T-helper 1 cell treated with Interleukin-12 subunit alpha and Interleukin-12 subunit beta and Interleukin-4 antibody, amounts not matched to agents 30 μg/mL and 1 μg/mL, for 36 hours (primary cell): ENCODE measurements at regions not wholly inside any gene's neighbourhood (a gene's known extent, or its start where the extent isn't known, plus 50 kb on each side); places are given as distances from the start of the nearest gene placed in this dataset.

ENCODE experiments used
- H3K27ac Mint-ChIP-seq: one replicate; pipeline ENCODE4 v1.8.0; 2021; ENCODE audit warnings: mild to moderate bottlenecking, mixed read lengths
- H3K27me3 Mint-ChIP-seq: one replicate; pipeline ENCODE4 v1.8.0; 2021; ENCODE audit warnings: low read depth, mixed read lengths
- H3K36me3 Mint-ChIP-seq: one replicate; pipeline ENCODE4 v1.8.0; 2021; ENCODE audit warnings: low read depth, mixed read lengths
- H3K4me1 Mint-ChIP-seq: one replicate; pipeline ENCODE4 v1.8.0; 2021; ENCODE audit warnings: low read depth, mixed read lengths
- H3K4me3 Mint-ChIP-seq: one replicate; pipeline ENCODE4 v1.8.0; 2021; ENCODE audit warnings: mild to moderate bottlenecking, moderate library complexity, mixed read lengths
- H3K9me3 Mint-ChIP-seq: one replicate; pipeline ENCODE4 v1.8.0; 2021; ENCODE audit warnings: mixed read lengths

GRCh38 chr21:17427831-17428483, 84.9 kb upstream of the CXADR start:
- Mint-ChIP-seq H3K36me3 (no peaks in the 10 kb centered on the region), H3K27ac (no peak overlapping the region), H3K4me3 (no peak overlapping the region), H3K4me1 (no peaks in the 10 kb centered on the region), H3K27me3 (no peaks in the 10 kb centered on the region), H3K9me3 (no peaks in the 10 kb centered on the region)

GRCh38 chr21:17428484-17428869, 84.4 kb upstream of the CXADR start:
- Mint-ChIP-seq H3K36me3 (no peaks in the 10 kb centered on the region), H3K27me3 (no peaks in the 10 kb centered on the region), H3K27ac (no peak overlapping the region), H3K9me3 (no peaks in the 10 kb centered on the region), H3K4me1 (no peaks in the 10 kb centered on the region), H3K4me3 (no peak overlapping the region)

GRCh38 chr21:17428980-17429379, 83.9 kb upstream of the CXADR start:
- Mint-ChIP-seq H3K27ac (no peak overlapping the region), H3K4me3 (no peak overlapping the region), H3K9me3 (no peaks in the 10 kb centered on the region), H3K4me1 (no peaks in the 10 kb centered on the region), H3K27me3 (no peaks in the 10 kb centered on the region), H3K36me3 (no peaks in the 10 kb centered on the region)

GRCh38 chr21:17429936-17430335, 82.9 kb upstream of the CXADR start:
- Mint-ChIP-seq H3K36me3 (no peaks in the 10 kb centered on the region), H3K9me3 (no peaks in the 10 kb centered on the region), H3K27ac (no peak overlapping the region), H3K27me3 (no peaks in the 10 kb centered on the region), H3K4me1 (no peaks in the 10 kb centered on the region), H3K4me3 (no peak overlapping the region)

- Mint-ChIP-seq H3K27ac (no peak overlapping the region), H3K36me3 (no peaks in the 10 kb centered on the region), H3K9me3 (no peaks in the 10 kb centered on the region), H3K4me1 (no peaks in the 10 kb centered on the region), H3K27me3 (no peaks in the 10 kb centered on the region), H3K4me3 (no peak overlapping the region)
These were observed 80.1 kb upstream of the CXADR start for GRCh38 chr21:17432732-17433057.

GRCh38 chr21:17433730-17434129, 79.1 kb upstream of the CXADR start:
- peaks cover 4% of the 10 kb centered on the region for H3K27me3 Mint-ChIP-seq
- no peaks in the 10 kb centered on the region for H3K9me3 Mint-ChIP-seq

GRCh38 chr21:17435565-17436543, 77.0 kb upstream of the CXADR start:
- no peaks in the 10 kb centered on the region for H3K36me3 Mint-ChIP-seq
- H3K27ac Mint-ChIP-seq, result no peak overlapping the region
- H3K9me3 Mint-ChIP-seq, result no peaks in the 10 kb centered on the region
- H3K4me3 Mint-ChIP-seq, result no peak overlapping the region
- H3K4me1 Mint-ChIP-seq, result no peaks in the 10 kb centered on the region
- peaks cover 13% of the 10 kb centered on the region for H3K27me3 Mint-ChIP-seq

More at GRCh38 chr21:17433730-17434129, 79.1 kb upstream of the CXADR start:
- H3K36me3 Mint-ChIP-seq, result no peaks in the 10 kb centered on the region
- H3K4me1 Mint-ChIP-seq, result no peaks in the 10 kb centered on the region
- H3K27ac Mint-ChIP-seq, result no peak overlapping the region
- no peak overlapping the region for H3K4me3 Mint-ChIP-seq

- Mint-ChIP-seq H3K4me1 (no peaks in the 10 kb centered on the region), H3K27me3 (peaks cover 18% of the 10 kb centered on the region), H3K9me3 (no peaks in the 10 kb centered on the region), H3K4me3 (no peak overlapping the region), H3K36me3 (no peaks in the 10 kb centered on the region), H3K27ac (no peak overlapping the region)
These were observed 76.2 kb upstream of the CXADR start for GRCh38 chr21:17436626-17437111.

GRCh38 chr21:17438635-17439034, 74.2 kb upstream of the CXADR start:
- no peak overlapping the region for H3K27ac Mint-ChIP-seq
- no peaks in the 10 kb centered on the region for H3K9me3 Mint-ChIP-seq
- H3K36me3 Mint-ChIP-seq, result no peaks in the 10 kb centered on the region
- peaks cover 30% of the 10 kb centered on the region for H3K27me3 Mint-ChIP-seq
- H3K4me3 Mint-ChIP-seq, result no peak overlapping the region
- H3K4me1 Mint-ChIP-seq, result no peaks in the 10 kb centered on the region

GRCh38 chr21:17440969-17441368, 71.9 kb upstream of the CXADR start:
- Mint-ChIP-seq H3K27me3 (peaks cover 30% of the 10 kb centered on the region), H3K4me3 (no peak overlapping the region), H3K36me3 (no peaks in the 10 kb centered on the region), H3K27ac (no peak overlapping the region), H3K9me3 (no peaks in the 10 kb centered on the region), H3K4me1 (no peaks in the 10 kb centered on the region)

GRCh38 chr21:17441370-17441769, 71.5 kb upstream of the CXADR start:
- H3K36me3 Mint-ChIP-seq, result no peaks in the 10 kb centered on the region
- H3K9me3 Mint-ChIP-seq, result no peaks in the 10 kb centered on the region
- no peak overlapping the region for H3K4me3 Mint-ChIP-seq
- H3K4me1 Mint-ChIP-seq, result no peaks in the 10 kb centered on the region
- H3K27me3 Mint-ChIP-seq, result peaks cover 30% of the 10 kb centered on the region
- H3K27ac Mint-ChIP-seq, result no peak overlapping the region

GRCh38 chr21:17442165-17442564, 70.7 kb upstream of the CXADR start:
- no peaks in the 10 kb centered on the region for H3K9me3 Mint-ChIP-seq

GRCh38 chr21:17444828-17445227, 68.0 kb upstream of the CXADR start:
- Mint-ChIP-seq H3K27ac (no peak overlapping the region), H3K9me3 (no peaks in the 10 kb centered on the region), H3K36me3 (no peaks in the 10 kb centered on the region), H3K4me3 (no peak overlapping the region), H3K27me3 (peaks cover 19% of the 10 kb centered on the region), H3K4me1 (no peaks in the 10 kb centered on the region)

More at GRCh38 chr21:17442165-17442564, 70.7 kb upstream of the CXADR start:
- Mint-ChIP-seq H3K27ac (no peak overlapping the region), H3K36me3 (no peaks in the 10 kb centered on the region), H3K4me3 (no peak overlapping the region), H3K27me3 (peaks cover 30% of the 10 kb centered on the region), H3K4me1 (no peaks in the 10 kb centered on the region)

GRCh38 chr21:17446737-17447136, 66.1 kb upstream of the CXADR start:
- Mint-ChIP-seq H3K27ac (no peak overlapping the region), H3K9me3 (no peaks in the 10 kb centered on the region), H3K27me3 (peaks cover 12% of the 10 kb centered on the region), H3K4me1 (no peaks in the 10 kb centered on the region), H3K4me3 (no peak overlapping the region), H3K36me3 (no peaks in the 10 kb centered on the region)

GRCh38 chr21:17449701-17450100, 63.1 kb upstream of the CXADR start:
- H3K4me3 Mint-ChIP-seq, result no peak overlapping the region
- H3K4me1 Mint-ChIP-seq, result peaks cover 5% of the 10 kb centered on the region
- no peak overlapping the region for H3K27ac Mint-ChIP-seq
- no peaks in the 10 kb centered on the region for H3K9me3 Mint-ChIP-seq
- H3K36me3 Mint-ChIP-seq, result no peaks in the 10 kb centered on the region
- H3K27me3 Mint-ChIP-seq, result peaks cover 6% of the 10 kb centered on the region
